ENCODE measurements at regions not wholly inside any gene's neighbourhood (a gene's known extent, or its start where the extent isn't known, plus 50 kb on each side); places are given as distances from the start of the nearest gene placed in this dataset.
A peak's percentile ranks its signal among the peaks of the same experiment; 100 is the strongest.

DNA sequence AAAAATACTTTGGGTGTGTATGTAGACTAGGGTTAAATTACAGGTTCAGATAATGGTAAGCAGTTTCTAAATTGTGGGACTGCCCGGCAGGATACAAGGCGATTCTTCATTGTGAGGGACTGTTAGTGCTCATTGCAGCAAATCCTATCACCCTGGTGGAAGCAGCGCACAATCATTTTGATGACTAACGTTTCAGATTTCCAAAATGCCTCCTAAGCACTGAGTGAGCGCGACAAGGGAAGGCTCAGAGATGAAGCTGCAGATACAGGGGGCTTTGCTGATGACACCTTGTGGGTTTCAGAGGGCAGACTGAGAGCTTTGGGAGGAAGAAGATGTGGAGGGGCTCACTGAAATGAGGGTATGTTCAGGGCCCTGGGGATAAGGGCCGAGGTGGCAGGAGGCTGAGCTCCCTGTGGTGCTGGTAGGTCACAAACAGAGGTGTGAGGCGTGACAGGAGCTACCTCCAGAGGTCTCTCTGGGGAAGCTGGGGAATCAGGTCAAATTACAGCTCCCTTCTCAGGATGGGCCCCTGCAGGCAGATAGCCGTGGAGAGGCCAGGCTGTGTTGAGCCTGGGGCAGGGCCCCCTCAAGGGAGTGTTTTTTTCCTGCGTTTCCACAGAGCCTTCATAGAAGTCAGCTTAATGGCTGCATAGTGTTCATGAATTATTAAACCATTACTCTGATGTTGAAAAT is 84.5 kb upstream of the FYN start:
- H3K36me3 ChIP-seq (ENCODE audit: control insufficient read depth in 2 of 2, insufficient read depth in 2 of 2, low read length in 2 of 2): no peaks in the 10 kb centered on the region
- H3K9ac ChIP-seq (ENCODE audit: low read length in 2 of 2): no peak overlapping the region
- H3K4me1 ChIP-seq (ENCODE audit: control insufficient read depth, insufficient read depth, low read length): no peaks in the 10 kb centered on the region
- H3K9me3 ChIP-seq (ENCODE audit: control insufficient read depth in 2 of 2, low read length in 2 of 2): no peaks in the 10 kb centered on the region
- peaks cover 0 to 2% of the 10 kb centered on the region in 2 donors for H3K27me3 ChIP-seq (ENCODE audit: control insufficient read depth in 1 of 2, insufficient read depth in 2 of 2, low read length in 2 of 2)
- no peak overlapping the region for H3K4me3 ChIP-seq (ENCODE audit: low read length in 2 of 2)
- H3K27ac ChIP-seq (ENCODE audit: low read length): no peak overlapping the region

DNA sequence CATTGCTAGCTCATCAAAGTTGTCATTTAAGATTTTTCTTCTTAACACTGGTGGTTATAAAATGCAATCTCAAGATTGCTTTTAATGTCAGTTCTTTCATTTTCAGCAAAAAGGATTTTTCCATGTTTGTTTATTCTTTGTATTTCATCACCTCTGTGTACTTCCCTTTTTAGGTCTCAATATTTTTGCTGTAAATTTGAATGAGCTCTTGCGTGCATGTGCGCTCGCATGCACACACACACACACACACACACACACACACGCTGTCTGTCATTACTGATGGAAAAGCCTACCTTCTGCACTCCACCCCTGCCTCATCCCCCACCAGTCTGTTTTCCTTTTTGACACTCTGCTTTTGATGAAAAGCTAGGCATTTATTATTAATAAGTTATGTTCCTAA is 85.3 kb upstream of the FYN start:
- no peak overlapping the region for H3K27ac ChIP-seq (ENCODE audit: low read length)
- no peaks in the 10 kb centered on the region for H3K36me3 ChIP-seq (ENCODE audit: control insufficient read depth in 2 of 2, insufficient read depth in 2 of 2, low read length in 2 of 2)
- H3K27me3 ChIP-seq (ENCODE audit: control insufficient read depth in 1 of 2, insufficient read depth in 2 of 2, low read length in 2 of 2): peaks cover 0 to 2% of the 10 kb centered on the region in 2 donors
- no peak overlapping the region for H3K9ac ChIP-seq (ENCODE audit: low read length in 2 of 2)
- no peak overlapping the region for H3K4me3 ChIP-seq (ENCODE audit: low read length in 2 of 2)
- H3K4me1 ChIP-seq (ENCODE audit: control insufficient read depth, insufficient read depth, low read length): no peaks in the 10 kb centered on the region
- H3K9me3 ChIP-seq (ENCODE audit: control insufficient read depth in 2 of 2, low read length in 2 of 2): no peaks in the 10 kb centered on the region

DNA sequence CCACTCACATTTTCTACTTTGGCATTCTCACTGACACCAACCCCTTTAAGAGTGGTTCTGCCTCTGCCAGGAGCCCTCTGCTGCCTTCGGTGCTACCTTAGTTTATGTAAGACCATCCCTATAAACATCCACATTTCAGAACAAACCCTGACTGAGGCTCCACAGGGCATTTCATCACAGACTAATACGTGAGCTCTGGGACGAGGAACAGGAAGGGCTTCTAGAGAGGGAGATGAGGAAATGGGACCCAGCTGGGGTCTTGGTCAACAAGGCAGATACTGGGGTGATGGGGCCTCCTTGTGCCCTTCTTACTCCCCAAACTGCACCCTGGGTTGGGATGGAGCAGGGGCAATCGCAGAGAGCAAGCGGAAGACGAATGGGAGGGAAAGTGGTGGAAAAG is 86.5 kb upstream of the FYN start:
- no peaks in the 10 kb centered on the region for H3K9me3 ChIP-seq (ENCODE audit: control insufficient read depth in 2 of 2, low read length in 2 of 2)
- H3K4me1 ChIP-seq (ENCODE audit: control insufficient read depth, insufficient read depth, low read length): no peaks in the 10 kb centered on the region
- H3K36me3 ChIP-seq (ENCODE audit: control insufficient read depth in 2 of 2, insufficient read depth in 2 of 2, low read length in 2 of 2): no peaks in the 10 kb centered on the region
- no peak overlapping the region for H3K4me3 ChIP-seq (ENCODE audit: low read length in 2 of 2)
- H3K9ac ChIP-seq (ENCODE audit: low read length in 2 of 2): no peak overlapping the region
- H3K27ac ChIP-seq (ENCODE audit: low read length): no peak overlapping the region
- peaks cover 0 to 2% of the 10 kb centered on the region in 2 donors for H3K27me3 ChIP-seq (ENCODE audit: control insufficient read depth in 1 of 2, insufficient read depth in 2 of 2, low read length in 2 of 2)

DNA sequence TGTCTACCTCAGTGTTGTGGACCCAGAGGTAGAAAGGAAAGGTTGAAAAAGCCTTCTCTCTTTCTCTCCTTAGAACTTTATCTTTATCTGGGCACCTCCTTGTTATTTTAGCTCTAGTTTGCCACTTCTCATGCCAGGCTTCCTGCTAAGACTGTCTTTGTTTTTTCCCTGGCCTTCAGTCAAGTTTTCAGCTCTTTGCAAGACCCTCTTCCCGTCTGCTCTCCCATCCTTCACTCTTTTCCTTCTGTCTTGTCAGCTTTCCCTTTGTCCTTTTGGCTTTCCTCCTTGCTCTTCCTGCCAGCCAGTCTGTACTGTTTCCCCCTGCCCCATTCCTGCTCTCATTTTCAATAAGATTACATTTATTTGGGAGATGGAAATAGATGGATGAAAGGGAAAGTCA is 86.8 kb upstream of the CCN6 start:
- Histone ChIP-seq H3K9me3 (ENCODE audit: control insufficient read depth in 2 of 2, low read length in 2 of 2) (no peaks in the 10 kb centered on the region), H3K9ac (ENCODE audit: low read length in 2 of 2) (no peak overlapping the region), H3K4me3 (ENCODE audit: low read length in 2 of 2) (no peak overlapping the region), H3K27ac (ENCODE audit: low read length) (no peak overlapping the region), H3K27me3 (ENCODE audit: control insufficient read depth in 1 of 2, insufficient read depth in 2 of 2, low read length in 2 of 2) (no peaks in the 10 kb centered on the region), H3K4me1 (ENCODE audit: control insufficient read depth, insufficient read depth, low read length) (no peaks in the 10 kb centered on the region), H3K36me3 (ENCODE audit: control insufficient read depth in 2 of 2, insufficient read depth in 2 of 2, low read length in 2 of 2) (no peaks in the 10 kb centered on the region)

DNA sequence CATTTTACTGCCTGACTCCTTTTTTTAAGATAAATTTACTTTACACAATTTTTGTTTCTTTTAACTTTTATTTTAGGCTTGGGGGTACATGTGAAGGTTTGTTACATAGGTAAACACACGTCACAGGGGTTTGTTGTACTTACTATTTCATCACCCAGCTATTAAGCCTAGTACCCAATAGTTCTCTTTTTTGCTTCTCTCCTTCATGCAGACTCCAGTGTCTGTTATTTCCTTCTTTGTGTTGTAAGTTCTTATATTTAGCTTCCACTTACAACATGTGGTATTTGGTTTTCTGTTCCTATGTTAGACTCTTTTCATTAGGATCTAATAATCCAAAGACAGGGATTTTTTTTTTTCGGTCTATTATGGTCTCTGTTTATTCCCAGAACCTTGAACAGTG is 83.5 kb upstream of the CCN6 start:
- no peaks in the 10 kb centered on the region for H3K4me1 ChIP-seq (ENCODE audit: control insufficient read depth, insufficient read depth, low read length)
- no peak overlapping the region for H3K27ac ChIP-seq (ENCODE audit: low read length)
- no peak overlapping the region for H3K4me3 ChIP-seq (ENCODE audit: low read length in 2 of 2)
- no peak overlapping the region for H3K9ac ChIP-seq (ENCODE audit: low read length in 2 of 2)
- no peaks in the 10 kb centered on the region for H3K27me3 ChIP-seq (ENCODE audit: control insufficient read depth in 1 of 2, insufficient read depth in 2 of 2, low read length in 2 of 2)
- no peaks in the 10 kb centered on the region for H3K9me3 ChIP-seq (ENCODE audit: control insufficient read depth in 2 of 2, low read length in 2 of 2)
- no peaks in the 10 kb centered on the region for H3K36me3 ChIP-seq (ENCODE audit: control insufficient read depth in 2 of 2, insufficient read depth in 2 of 2, low read length in 2 of 2)

DNA sequence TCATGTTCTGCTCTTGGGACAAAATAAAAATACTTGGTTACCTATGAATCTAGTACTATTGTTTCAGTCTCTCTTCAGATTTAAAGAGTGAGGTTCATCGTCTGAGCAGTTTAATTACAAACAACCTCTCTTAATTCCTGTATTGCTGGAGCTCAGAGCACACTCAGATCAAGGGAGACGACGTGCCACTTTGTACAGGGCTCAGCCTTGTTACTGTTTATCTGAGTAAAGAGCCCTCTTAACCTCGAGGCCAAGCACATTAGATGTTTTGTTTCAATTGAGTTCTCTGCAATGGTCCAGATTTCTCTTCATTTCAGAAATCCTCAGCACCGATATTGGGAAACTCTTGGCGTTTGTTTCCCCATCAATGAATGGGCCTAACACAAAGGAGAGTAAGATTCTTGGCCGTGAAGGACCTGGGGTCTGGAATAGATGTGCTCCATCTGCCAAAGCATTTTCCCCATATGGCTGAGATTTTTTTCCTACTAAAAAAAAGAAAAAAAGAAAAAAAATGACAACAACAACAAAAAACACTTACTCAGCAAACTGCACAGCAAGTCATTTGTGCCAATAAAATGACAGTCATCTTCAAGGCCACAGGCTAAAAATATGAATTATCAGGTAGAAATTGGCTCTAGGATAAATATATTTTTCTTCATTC is 82.6 kb upstream of the CCN6 start:
- H3K4me1 ChIP-seq (ENCODE audit: control insufficient read depth, insufficient read depth, low read length): no peaks in the 10 kb centered on the region
- no peak overlapping the region for H3K9ac ChIP-seq (ENCODE audit: low read length in 2 of 2)
- H3K4me3 ChIP-seq (ENCODE audit: low read length in 2 of 2): no peak overlapping the region
- H3K9me3 ChIP-seq (ENCODE audit: control insufficient read depth in 2 of 2, low read length in 2 of 2): no peaks in the 10 kb centered on the region
- H3K27ac ChIP-seq (ENCODE audit: low read length): no peak overlapping the region
- no peaks in the 10 kb centered on the region for H3K27me3 ChIP-seq (ENCODE audit: control insufficient read depth in 1 of 2, insufficient read depth in 2 of 2, low read length in 2 of 2)
- no peaks in the 10 kb centered on the region for H3K36me3 ChIP-seq (ENCODE audit: control insufficient read depth in 2 of 2, insufficient read depth in 2 of 2, low read length in 2 of 2)

DNA sequence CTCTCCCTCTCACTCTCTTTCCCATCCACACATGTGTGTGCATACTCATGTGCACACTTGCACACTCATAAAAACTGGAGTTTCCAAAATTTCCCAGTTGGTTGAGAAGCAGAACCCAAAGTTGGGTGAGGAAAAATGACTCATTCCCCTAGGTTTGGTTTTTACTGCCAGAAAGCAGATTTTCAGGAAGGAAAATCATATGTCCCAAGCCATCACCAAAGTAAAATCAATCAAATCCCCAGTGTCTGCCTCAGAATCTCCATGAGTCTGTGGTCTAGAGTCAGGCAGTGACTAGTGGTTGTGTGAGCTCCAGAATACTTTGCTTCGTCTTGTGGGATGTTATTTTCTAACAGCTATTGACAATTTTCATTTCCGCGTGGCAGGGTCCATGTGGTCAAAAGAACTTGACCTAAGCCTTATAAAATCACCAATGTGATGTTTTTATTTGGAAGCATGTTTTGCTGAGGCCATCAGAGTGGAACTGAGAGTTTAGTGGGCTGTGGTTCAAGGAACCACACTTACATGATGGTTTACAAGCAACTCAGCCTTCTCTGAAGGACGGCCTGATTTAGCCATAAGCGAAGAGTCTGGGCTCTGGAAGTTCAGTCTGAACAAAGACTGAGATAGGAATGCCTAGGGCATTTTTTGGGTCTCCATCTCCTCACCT is 81.9 kb upstream of the CCN6 start:
- H3K4me3 ChIP-seq (ENCODE audit: low read length in 2 of 2): no peak overlapping the region
- H3K27ac ChIP-seq (ENCODE audit: low read length): no peak overlapping the region
- no peaks in the 10 kb centered on the region for H3K27me3 ChIP-seq (ENCODE audit: control insufficient read depth in 1 of 2, insufficient read depth in 2 of 2, low read length in 2 of 2)
- H3K36me3 ChIP-seq (ENCODE audit: control insufficient read depth in 2 of 2, insufficient read depth in 2 of 2, low read length in 2 of 2): no peaks in the 10 kb centered on the region
- H3K9ac ChIP-seq (ENCODE audit: low read length in 2 of 2): no peak overlapping the region
- H3K9me3 ChIP-seq (ENCODE audit: control insufficient read depth in 2 of 2, low read length in 2 of 2): no peaks in the 10 kb centered on the region
- no peaks in the 10 kb centered on the region for H3K4me1 ChIP-seq (ENCODE audit: control insufficient read depth, insufficient read depth, low read length)

DNA sequence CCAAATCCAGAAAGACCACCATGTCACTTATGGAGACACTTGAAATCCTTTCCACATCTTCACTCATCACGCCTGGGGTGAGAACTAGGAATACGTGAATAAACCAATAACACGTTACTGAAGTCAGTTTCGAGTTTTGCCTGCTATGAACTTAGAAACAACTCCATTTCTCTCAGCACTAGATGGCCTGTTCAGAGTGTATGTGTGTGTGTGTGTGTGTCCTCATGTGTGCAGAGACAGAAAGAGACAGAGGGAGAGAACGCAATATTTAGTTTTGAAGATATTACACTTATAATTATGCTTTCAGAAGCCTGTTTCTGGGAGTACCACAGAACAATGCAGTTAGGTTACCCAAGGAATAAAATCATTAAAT is 81.2 kb upstream of the CCN6 start:
- no peak overlapping the region for H3K9ac ChIP-seq (ENCODE audit: low read length in 2 of 2)
- H3K9me3 ChIP-seq (ENCODE audit: control insufficient read depth in 2 of 2, low read length in 2 of 2): no peaks in the 10 kb centered on the region
- no peak overlapping the region for H3K4me3 ChIP-seq (ENCODE audit: low read length in 2 of 2)
- no peaks in the 10 kb centered on the region for H3K27me3 ChIP-seq (ENCODE audit: control insufficient read depth in 1 of 2, insufficient read depth in 2 of 2, low read length in 2 of 2)
- H3K36me3 ChIP-seq (ENCODE audit: control insufficient read depth in 2 of 2, insufficient read depth in 2 of 2, low read length in 2 of 2): no peaks in the 10 kb centered on the region
- no peak overlapping the region for H3K27ac ChIP-seq (ENCODE audit: low read length)
- H3K4me1 ChIP-seq (ENCODE audit: control insufficient read depth, insufficient read depth, low read length): no peaks in the 10 kb centered on the region

DNA sequence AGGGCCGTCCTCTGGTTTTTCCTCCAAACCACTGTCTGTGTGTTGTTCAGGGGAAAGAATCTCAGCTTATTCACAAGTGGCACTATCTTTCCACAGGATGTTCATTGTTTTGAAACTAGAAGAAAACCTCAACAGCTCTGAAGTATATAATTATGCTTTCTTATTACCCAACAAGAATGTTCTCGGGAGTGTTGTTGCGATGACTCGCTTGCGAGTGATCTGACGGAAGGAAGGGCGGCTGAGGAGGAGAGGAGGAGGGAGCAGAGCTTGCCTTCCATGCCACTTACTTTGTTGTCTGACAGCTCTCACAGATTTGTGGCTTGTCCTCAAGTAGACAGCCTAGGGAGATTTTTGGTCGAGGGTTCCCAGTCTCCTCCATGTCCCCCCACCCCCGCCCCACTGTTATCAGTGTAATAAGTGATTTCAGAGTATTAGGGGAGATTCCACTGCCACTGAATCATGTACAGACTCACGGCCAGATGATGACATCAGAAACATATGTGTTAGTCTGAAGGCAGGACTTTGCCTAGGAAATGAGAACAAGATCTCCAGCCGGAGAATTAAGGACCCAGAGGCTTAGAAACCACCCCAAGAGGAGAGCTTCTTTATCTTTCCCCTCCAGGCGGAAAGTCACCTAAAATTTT is 80.7 kb upstream of the CCN6 start:
- H3K27me3 ChIP-seq (ENCODE audit: control insufficient read depth in 1 of 2, insufficient read depth in 2 of 2, low read length in 2 of 2): no peaks in the 10 kb centered on the region
- peak overlapping the region; percentile 7 to 24 for H3K9ac ChIP-seq (ENCODE audit: low read length in 2 of 2)
- no peak overlapping the region for H3K27ac ChIP-seq (ENCODE audit: low read length)
- no peaks in the 10 kb centered on the region for H3K36me3 ChIP-seq (ENCODE audit: control insufficient read depth in 2 of 2, insufficient read depth in 2 of 2, low read length in 2 of 2)
- H3K4me1 ChIP-seq (ENCODE audit: control insufficient read depth, insufficient read depth, low read length): no peaks in the 10 kb centered on the region
- H3K4me3 ChIP-seq (ENCODE audit: low read length in 2 of 2): peak overlapping the region in 1 of 2 donors; percentile 9
- H3K9me3 ChIP-seq (ENCODE audit: control insufficient read depth in 2 of 2, low read length in 2 of 2): no peaks in the 10 kb centered on the region

DNA sequence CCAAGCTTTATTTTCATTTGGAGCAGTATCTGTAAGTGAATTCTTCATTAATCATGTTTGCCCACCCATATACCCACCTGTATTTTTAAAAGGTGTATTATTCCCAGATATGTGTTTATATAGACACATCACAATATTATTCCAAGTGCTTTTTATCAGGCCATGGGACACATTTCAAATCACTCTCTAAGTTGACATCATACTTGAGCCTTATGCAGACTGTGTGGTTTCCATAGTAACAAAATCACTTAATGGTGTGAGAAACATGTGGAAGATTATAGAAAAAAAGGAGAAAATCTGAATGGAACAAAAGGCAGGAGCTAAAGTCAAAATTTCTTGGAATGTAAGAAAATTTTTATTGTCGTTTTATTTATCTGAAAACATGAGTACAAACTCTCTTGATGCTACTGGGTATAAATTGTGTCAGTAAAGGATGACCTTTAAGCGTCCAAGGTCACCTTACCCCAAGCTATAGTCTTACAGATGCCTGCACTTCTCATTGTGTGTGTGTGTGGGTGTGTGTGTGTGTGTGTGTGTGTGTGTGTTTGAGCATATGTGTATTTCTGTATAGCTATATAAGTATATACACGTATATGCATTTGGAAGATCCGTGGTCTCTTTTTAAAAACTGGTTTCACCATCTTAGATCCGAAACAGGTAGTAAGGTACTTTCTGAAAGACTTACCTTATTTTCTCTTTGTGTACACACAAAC is 79.8 kb upstream of the CCN6 start:
- H3K27me3 ChIP-seq (ENCODE audit: control insufficient read depth in 1 of 2, insufficient read depth in 2 of 2, low read length in 2 of 2): peaks cover 0 to 3% of the 10 kb centered on the region in 2 donors
- no peak overlapping the region for H3K9ac ChIP-seq (ENCODE audit: low read length in 2 of 2)
- H3K4me3 ChIP-seq (ENCODE audit: low read length in 2 of 2): no peak overlapping the region
- no peaks in the 10 kb centered on the region for H3K36me3 ChIP-seq (ENCODE audit: control insufficient read depth in 2 of 2, insufficient read depth in 2 of 2, low read length in 2 of 2)
- H3K4me1 ChIP-seq (ENCODE audit: control insufficient read depth, insufficient read depth, low read length): no peaks in the 10 kb centered on the region
- H3K9me3 ChIP-seq (ENCODE audit: control insufficient read depth in 2 of 2, low read length in 2 of 2): no peaks in the 10 kb centered on the region
- no peak overlapping the region for H3K27ac ChIP-seq (ENCODE audit: low read length)
